HFF-Myc (cell line): ENCODE measurements at regions not wholly inside any gene's neighbourhood (a gene's known extent, or its start where the extent isn't known, plus 50 kb on each side); places are given as distances from the start of the nearest gene placed in this dataset.

ENCODE experiments used
- DNase-seq: peaks from one replicate; pipeline ENCODE4 v3.0.0-alpha.2; 2011; ENCODE audit warnings: low read depth; ENCODE audit errors: extremely low read depth
- H3K4me3 ChIP-seq: replicated peaks from 2 replicates; pipeline ENCODE4 v1.5.1; 2011; ENCODE audit warnings: low read depth, mild to moderate bottlenecking, control low read depth, low read length
- TF ChIP-seq, protein P1 (sequence below): IDR thresholded peaks from 2 replicates; pipeline ENCODE4 v1.5.1; 2012; ENCODE audit warnings: mild to moderate bottlenecking, low read depth, low read length, control low read depth; ENCODE audit errors: missing control alignments

DNA sequence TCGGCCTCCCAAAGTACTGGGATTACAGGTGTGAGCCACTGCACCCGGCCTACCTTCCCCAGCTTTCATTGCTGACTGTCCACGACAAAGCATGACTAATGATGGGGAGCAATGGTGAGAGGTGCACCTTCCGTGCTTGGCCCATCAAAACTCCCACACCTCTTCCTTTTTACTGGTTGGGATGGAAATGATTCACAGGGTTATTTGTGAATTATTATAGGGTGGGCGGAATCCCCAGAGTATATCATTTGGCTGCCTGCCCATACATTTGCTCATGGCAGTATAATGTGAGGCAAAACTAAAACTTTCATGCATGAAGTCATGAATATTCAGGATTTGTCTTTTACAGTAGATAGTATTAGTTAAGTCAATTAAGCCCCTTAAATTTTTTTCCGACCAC is 334.2 kb upstream of the NETO1 start:
- DNase-seq = no peak

DNA sequence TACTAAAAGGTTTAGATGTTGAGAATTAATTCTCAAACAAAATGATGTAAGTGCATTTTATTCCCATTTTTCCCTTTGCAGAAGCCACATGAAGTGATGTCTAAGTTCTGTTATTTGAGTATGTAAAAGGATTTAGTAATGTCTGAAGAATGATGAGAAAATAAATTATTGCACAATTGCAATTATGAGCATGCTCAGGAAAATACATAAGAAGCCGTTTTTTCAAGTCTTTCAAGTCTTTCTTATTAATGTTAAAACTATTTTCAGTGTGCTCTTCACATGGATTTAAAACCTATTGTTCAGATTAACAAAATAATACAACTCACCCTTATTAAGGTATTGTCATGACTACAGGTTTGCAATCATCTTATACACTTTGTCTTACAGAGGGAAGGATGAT is 331.4 kb upstream of the NETO1 start:
- TF ChIP-seq, protein P1, sequence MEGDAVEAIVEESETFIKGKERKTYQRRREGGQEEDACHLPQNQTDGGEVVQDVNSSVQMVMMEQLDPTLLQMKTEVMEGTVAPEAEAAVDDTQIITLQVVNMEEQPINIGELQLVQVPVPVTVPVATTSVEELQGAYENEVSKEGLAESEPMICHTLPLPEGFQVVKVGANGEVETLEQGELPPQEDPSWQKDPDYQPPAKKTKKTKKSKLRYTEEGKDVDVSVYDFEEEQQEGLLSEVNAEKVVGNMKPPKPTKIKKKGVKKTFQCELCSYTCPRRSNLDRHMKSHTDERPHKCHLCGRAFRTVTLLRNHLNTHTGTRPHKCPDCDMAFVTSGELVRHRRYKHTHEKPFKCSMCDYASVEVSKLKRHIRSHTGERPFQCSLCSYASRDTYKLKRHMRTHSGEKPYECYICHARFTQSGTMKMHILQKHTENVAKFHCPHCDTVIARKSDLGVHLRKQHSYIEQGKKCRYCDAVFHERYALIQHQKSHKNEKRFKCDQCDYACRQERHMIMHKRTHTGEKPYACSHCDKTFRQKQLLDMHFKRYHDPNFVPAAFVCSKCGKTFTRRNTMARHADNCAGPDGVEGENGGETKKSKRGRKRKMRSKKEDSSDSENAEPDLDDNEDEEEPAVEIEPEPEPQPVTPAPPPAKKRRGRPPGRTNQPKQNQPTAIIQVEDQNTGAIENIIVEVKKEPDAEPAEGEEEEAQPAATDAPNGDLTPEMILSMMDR = no peak
- H3K4me3 ChIP-seq = no peak overlapping the region
- no peak for DNase-seq

More for the DNA sequence above, 334.2 kb upstream of the NETO1 start:
- H3K4me3 ChIP-seq = no peak overlapping the region
- TF ChIP-seq, protein P1 = no peak

DNA sequence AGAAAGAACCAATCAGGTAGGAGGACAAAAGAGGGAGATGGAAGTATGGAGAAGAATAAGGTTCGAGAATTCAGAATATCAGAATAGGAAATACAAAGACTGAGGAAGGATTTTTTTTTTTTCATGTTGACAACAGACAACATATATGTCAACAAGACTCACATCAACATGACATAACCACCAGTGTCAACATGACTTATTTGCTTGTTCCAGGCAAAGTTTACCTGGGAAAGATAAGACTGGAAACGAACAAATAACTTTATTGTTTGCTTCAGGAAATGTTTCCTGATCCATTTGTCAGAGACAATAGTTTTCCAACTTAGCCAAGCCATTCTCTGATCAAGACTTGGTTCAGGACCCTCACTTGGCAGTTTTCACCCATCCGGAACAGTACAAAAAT is 321.9 kb upstream of the NETO1 start:
- TF ChIP-seq, protein P1 = no peak
- no peak for DNase-seq
- no peak overlapping the region for H3K4me3 ChIP-seq

DNA sequence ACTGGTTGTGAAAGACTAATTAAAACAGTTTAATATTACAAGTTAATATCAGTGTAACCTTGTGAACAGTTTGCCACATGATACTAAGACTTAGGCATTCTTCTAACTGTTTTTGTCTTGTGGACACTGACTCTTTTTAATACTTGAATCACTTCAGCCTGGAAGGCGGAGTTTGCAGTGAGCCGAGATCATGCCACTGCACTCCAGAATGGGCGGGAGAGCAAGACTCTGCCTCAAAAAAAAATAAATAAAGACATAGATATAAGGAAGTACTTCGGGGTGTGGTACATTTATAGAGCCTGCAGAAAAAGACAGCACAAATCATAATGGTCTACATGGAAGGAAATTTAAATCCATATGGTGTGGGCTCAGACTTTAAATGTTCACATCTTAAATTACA is 300.4 kb upstream of the NETO1 start:
- no peak for DNase-seq
- no peak overlapping the region for H3K4me3 ChIP-seq
- TF ChIP-seq, protein P1 = no peak

DNA sequence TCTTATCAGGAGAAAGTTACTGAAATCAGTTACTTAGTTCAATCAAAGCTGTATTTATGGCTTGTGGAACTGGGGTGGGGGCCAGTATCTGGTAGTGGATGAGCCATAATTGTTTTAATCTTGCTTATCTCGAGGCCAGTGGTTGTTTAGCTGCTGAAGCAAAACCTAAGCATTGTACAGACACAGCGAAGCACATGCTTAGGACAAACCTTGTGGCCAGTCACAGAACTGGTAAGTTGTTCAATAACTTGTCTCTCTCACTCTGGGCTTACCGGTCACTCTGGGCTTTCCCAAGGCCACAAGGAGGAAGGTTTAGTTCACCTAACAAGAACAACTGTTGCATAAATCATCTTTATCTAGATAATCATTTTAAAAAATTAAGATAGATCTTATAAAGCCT is 296.6 kb upstream of the NETO1 start:
- TF ChIP-seq, protein P1 = no peak
- no peak overlapping the region for H3K4me3 ChIP-seq
- no peak for DNase-seq

DNA sequence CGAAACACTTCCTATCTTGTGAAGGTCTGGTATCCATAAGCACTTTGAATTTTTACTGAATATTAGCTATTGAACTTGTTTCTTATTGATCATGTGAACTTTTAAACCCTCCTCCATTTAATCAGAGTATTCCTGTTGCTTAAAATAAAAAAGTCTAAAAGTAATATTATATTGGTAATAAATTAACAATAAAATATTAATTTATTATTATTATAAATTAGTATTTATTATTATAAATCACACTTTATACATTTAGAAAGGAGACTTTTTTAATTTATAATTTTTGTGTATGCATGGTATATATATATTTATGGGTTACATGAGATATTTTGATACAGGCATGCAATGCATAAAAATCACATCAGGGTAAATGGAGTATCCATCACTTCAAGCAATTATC is 295.4 kb upstream of the NETO1 start:
- DNase-seq = no peak
- TF ChIP-seq, protein P1 = no peak
- no peak overlapping the region for H3K4me3 ChIP-seq

DNA sequence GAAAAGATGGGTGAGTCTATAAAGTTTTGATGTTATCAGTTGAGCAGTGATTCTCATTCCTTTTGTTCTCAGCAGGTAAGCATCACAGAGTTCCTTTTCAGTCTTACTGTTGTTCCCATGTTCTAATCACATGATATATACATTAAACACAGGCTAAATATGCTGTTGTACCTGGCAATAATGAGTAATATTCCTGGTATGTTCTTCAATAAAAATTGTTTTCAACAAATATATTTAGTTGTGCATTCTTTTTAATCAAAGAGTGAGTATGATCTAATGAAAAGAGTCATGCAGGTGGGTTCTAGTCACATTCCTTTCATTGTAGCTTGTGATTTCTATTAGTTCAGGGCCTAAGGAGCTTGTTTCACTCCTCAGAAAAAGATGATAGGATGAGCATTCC is 288.3 kb upstream of the NETO1 start:
- H3K4me3 ChIP-seq = no peak overlapping the region
- TF ChIP-seq, protein P1 = no peak
- no peak for DNase-seq
